ENCODE measurements at regions not wholly inside any gene's neighbourhood (a gene's known extent, or its start where the extent isn't known, plus 50 kb on each side); places are given as distances from the start of the nearest gene placed in this dataset.

DNA sequence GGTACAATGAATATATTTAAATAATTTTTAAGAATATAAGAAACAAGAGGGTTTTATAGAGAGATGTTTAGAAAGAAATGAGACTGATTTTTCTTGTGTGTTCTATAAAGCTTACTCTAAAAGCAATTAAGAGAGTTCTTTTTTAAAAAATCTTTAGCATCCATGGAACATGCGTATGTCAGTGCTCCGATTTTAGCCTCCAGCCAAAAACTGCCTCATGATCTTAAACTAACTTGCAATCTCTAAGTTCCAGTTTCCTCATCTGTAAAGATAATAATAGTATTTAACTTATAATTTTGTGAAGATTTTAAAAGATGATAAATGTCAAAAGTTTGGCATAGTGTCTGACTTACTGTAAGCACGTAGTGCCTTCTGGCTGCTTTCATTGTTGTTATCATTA is 448.7 kb downstream of the EPHA4 start:
- no peak overlapping the region for H3K27ac ChIP-seq
- H3K4me3 ChIP-seq, result no peak overlapping the region
- H3K36me3 ChIP-seq (replicated peaks in 1 of 2), result no peaks in the 10 kb centered on the region
- WGBS, 4 donors, result 73 to 91% (median 84%) methylated on average over 3 of the region's 3 CpGs
- intact Hi-C loops (cut with DNase I), result no loop called here
- TF ChIP-seq, protein P1, sequence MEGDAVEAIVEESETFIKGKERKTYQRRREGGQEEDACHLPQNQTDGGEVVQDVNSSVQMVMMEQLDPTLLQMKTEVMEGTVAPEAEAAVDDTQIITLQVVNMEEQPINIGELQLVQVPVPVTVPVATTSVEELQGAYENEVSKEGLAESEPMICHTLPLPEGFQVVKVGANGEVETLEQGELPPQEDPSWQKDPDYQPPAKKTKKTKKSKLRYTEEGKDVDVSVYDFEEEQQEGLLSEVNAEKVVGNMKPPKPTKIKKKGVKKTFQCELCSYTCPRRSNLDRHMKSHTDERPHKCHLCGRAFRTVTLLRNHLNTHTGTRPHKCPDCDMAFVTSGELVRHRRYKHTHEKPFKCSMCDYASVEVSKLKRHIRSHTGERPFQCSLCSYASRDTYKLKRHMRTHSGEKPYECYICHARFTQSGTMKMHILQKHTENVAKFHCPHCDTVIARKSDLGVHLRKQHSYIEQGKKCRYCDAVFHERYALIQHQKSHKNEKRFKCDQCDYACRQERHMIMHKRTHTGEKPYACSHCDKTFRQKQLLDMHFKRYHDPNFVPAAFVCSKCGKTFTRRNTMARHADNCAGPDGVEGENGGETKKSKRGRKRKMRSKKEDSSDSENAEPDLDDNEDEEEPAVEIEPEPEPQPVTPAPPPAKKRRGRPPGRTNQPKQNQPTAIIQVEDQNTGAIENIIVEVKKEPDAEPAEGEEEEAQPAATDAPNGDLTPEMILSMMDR (IDR thresholded peaks at IDR 0.05), result no peak
- no peak for TF ChIP-seq POLR2A (IDR thresholded peaks at IDR 0.05)
- DNase-seq, result no peak
- H3K27me3 ChIP-seq, result no peaks in the 10 kb centered on the region
- no peaks in the 10 kb centered on the region for H3K9me3 ChIP-seq (replicated peaks in 1 of 3)
- no peaks in the 10 kb centered on the region for H3K4me1 ChIP-seq (replicated peaks in 1 of 2)

GRCh38 chr2:221124532-221125240 is 447.4 kb downstream of the EPHA4 start:
- WGBS, 4 donors, result 78 to 88% (median 84%) methylated on average over 8 to 9 of the region's 9 CpGs
- no peak for DNase-seq
- Histone ChIP-seq H3K9me3 (replicated peaks in 1 of 3) (no peaks in the 10 kb centered on the region), H3K4me3 (no peak overlapping the region), H3K4me1 (replicated peaks in 1 of 2) (no peaks in the 10 kb centered on the region), H3K27me3 (no peaks in the 10 kb centered on the region), H3K27ac (no peak overlapping the region), H3K36me3 (replicated peaks in 1 of 2) (no peaks in the 10 kb centered on the region)
- intact Hi-C loops (cut with DNase I), result no loop called here
- no peak for TF ChIP-seq POLR2A (IDR thresholded peaks at IDR 0.05)
- TF ChIP-seq, protein P1 (IDR thresholded peaks at IDR 0.05), result no peak

DNA sequence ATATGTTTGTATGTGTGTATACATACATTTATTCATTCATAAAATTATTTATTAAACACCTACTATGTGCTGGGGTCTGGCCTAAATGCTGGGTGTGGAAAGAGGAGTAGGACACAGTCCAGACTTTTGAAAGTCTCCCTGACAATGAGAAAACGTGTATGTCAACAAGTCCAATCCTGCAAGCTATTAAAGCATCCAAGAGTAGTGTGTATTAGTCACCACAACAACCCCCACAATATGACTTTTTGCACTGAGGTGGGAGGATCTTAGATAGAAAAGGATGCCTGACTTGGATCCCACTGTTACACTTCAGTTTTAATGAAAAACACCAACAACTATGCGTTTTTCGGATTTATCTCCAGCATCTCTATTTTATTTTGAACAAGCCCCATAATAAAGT is 446.4 kb downstream of the EPHA4 start:
- Histone ChIP-seq H3K9me3 (replicated peaks in 1 of 3) (no peaks in the 10 kb centered on the region), H3K4me3 (no peak overlapping the region), H3K36me3 (replicated peaks in 1 of 2) (no peaks in the 10 kb centered on the region), H3K27me3 (no peaks in the 10 kb centered on the region), H3K4me1 (replicated peaks in 1 of 2) (no peaks in the 10 kb centered on the region), H3K27ac (no peak overlapping the region)
- TF ChIP-seq, protein P1 (IDR thresholded peaks at IDR 0.05), result no peak
- no peak for TF ChIP-seq POLR2A (IDR thresholded peaks at IDR 0.05)
- intact Hi-C loops (cut with DNase I), result no loop called here
- DNase-seq, result no peak
- 54 to 76% (median 69%) methylated on average over 3 of the region's 3 CpGs for WGBS, 4 donors

- TF ChIP-seq, protein P1 (IDR thresholded peaks at IDR 0.05), result no peak
- no peak for TF ChIP-seq POLR2A (IDR thresholded peaks at IDR 0.05)
- 79 to 92% (median 83%) methylated on average over 1 of the region's 1 CpG for WGBS, 4 donors
- intact Hi-C loops (cut with DNase I), result no loop called here
These were observed 442.4 kb downstream of the EPHA4 start for GRCh38 chr2:221129657-221130056.

More at GRCh38 chr2:221129657-221130056, 442.4 kb downstream of the EPHA4 start:
- H3K27ac ChIP-seq, result no peak overlapping the region
- no peak overlapping the region for H3K4me3 ChIP-seq
- H3K9me3 ChIP-seq (replicated peaks in 1 of 3), result no peaks in the 10 kb centered on the region
- no peaks in the 10 kb centered on the region for H3K27me3 ChIP-seq
- H3K4me1 ChIP-seq (replicated peaks in 1 of 2), result no peaks in the 10 kb centered on the region
- no peak for DNase-seq
- no peaks in the 10 kb centered on the region for H3K36me3 ChIP-seq (replicated peaks in 1 of 2)
